Left hindlimb (tissue), 1 donor: ENCODE measurements at regions not wholly inside any gene's neighbourhood (a gene's known extent, or its start where the extent isn't known, plus 50 kb on each side); places are given as distances from the start of the nearest gene placed in this dataset.
A peak's percentile ranks its signal among the peaks of the same experiment; 100 is the strongest.
"Not testable (repeated sequence)": the region's sequence is repeated elsewhere in the genome, so short reads cannot be mapped to it uniquely, and the experiment has no call there.

ENCODE experiments used
- DNase-seq: peaks from one replicate; pipeline ENCODE4 v3.0.0-alpha.2; 2018

GRCh38 chr1:761791-762190 lies 75.3 kb upstream of the OR4F16 start:
- DNase-seq, result not testable (repeated sequence)

- not testable (repeated sequence) for DNase-seq
Measured at GRCh38 chr1:771449-771848, 85.0 kb upstream of the OR4F16 start.

GRCh38 chr1:777480-778180 lies 91.2 kb upstream of the OR4F16 start:
- not testable (repeated sequence) for DNase-seq

GRCh38 chr1:778451-779278 lies 92.2 kb upstream of the OR4F16 start:
- peak; percentile 99 for DNase-seq

- not testable (repeated sequence) for DNase-seq
Measured at GRCh38 chr1:779621-780020, 93.2 kb upstream of the OR4F16 start.

- DNase-seq, result no peak
Measured at GRCh38 chr1:788835-789234, 102.4 kb upstream of the OR4F16 start.

- not testable (repeated sequence) for DNase-seq
Measured at GRCh38 chr1:789606-790005, 103.2 kb upstream of the OR4F16 start.

- not testable (repeated sequence) for DNase-seq
Measured at GRCh38 chr1:790388-790930, 104.0 kb upstream of the OR4F16 start.

GRCh38 chr1:794310-794709 lies 107.9 kb upstream of the OR4F16 start:
- not testable (repeated sequence) for DNase-seq

GRCh38 chr1:794918-795584 lies 108.6 kb upstream of the OR4F16 start:
- DNase-seq, result not testable (repeated sequence)

GRCh38 chr1:797649-798048 lies 111.2 kb upstream of the OR4F16 start:
- DNase-seq, result not testable (repeated sequence)

GRCh38 chr1:800397-800796 lies 113.9 kb upstream of the OR4F16 start:
- DNase-seq, result not testable (repeated sequence)

- DNase-seq, result not testable (repeated sequence)
Measured at GRCh38 chr1:804378-805115, 118.1 kb upstream of the OR4F16 start.

GRCh38 chr1:805310-805709 lies 118.4 kb upstream of the SAMD11 start:
- not testable (repeated sequence) for DNase-seq

- not testable (repeated sequence) for DNase-seq
Measured at GRCh38 chr1:807066-807465, 116.7 kb upstream of the SAMD11 start.

- not testable (repeated sequence) for DNase-seq
Measured at GRCh38 chr1:807699-808390, 115.9 kb upstream of the SAMD11 start.

- not testable (repeated sequence) for DNase-seq
Measured at GRCh38 chr1:810949-811348, 112.8 kb upstream of the SAMD11 start.

GRCh38 chr1:812535-813127 lies 111.1 kb upstream of the SAMD11 start:
- not testable (repeated sequence) for DNase-seq

GRCh38 chr1:814543-814942 lies 109.2 kb upstream of the SAMD11 start:
- DNase-seq, result not testable (repeated sequence)

GRCh38 chr1:815147-815922 lies 108.4 kb upstream of the SAMD11 start:
- DNase-seq, result not testable (repeated sequence)
